IMR-90 (cell line): ENCODE measurements at regions not wholly inside any gene's neighbourhood (a gene's known extent, or its start where the extent isn't known, plus 50 kb on each side); places are given as distances from the start of the nearest gene placed in this dataset.

Experiments
- CHD1 ChIP-seq: IDR thresholded peaks from 2 replicates; pipeline ENCODE4 v1.6.1; 2012; ENCODE audit warnings: low read depth, low read length, improper control_type of control experiment
- CTCF ChIP-seq: conservative IDR thresholded peaks from 2 replicates; pipeline ENCODE4 v1.5.1; 2012; ENCODE audit warnings: mild to moderate bottlenecking, low read depth, low read length, improper control_type of control experiment
- ELK1 ChIP-seq: fragments of 150-350 bp; IDR thresholded peaks from 2 replicates; pipeline ENCODE4 v1.6.1; 2016; ENCODE audit warnings: low read depth, mild to moderate bottlenecking, low read length, moderate library complexity, borderline replicate concordance
- MXI1 ChIP-seq: IDR thresholded peaks from 2 replicates; pipeline ENCODE4 v1.6.1; 2012; ENCODE audit warnings: low read depth, mild to moderate bottlenecking, low read length, moderate library complexity, borderline replicate concordance
- POLR2A ChIP-seq: IDR thresholded peaks from 2 replicates; pipeline ENCODE4 v1.6.1; 2012; ENCODE audit warnings: mild to moderate bottlenecking, low read depth, low read length
- RAD21 ChIP-seq: IDR thresholded peaks from 2 replicates; pipeline ENCODE4 v1.6.1; 2012; ENCODE audit warnings: low read length, improper control_type of control experiment
- RFX5 ChIP-seq: IDR thresholded peaks from 2 replicates; pipeline ENCODE4 v1.8.0; 2012; ENCODE audit warnings: low read depth, mild to moderate bottlenecking, low read length, moderate library complexity
- SMC3 ChIP-seq: fragments of 150-350 bp; IDR thresholded peaks from 2 replicates; pipeline ENCODE4 v1.6.1; 2016; ENCODE audit warnings: low read depth, mild to moderate bottlenecking, antibody characterized with exemption, low read length, moderate library complexity
- USF2 ChIP-seq: fragments of 150-350 bp; IDR thresholded peaks from 2 replicates; pipeline ENCODE4 v1.6.1; 2017; ENCODE audit warnings: mild to moderate bottlenecking, antibody characterized with exemption, low read length, low read depth

GRCh38 chr14:37655418-37655817 lies 60.0 kb downstream of the TTC6 start:
- no peak for TF ChIP-seq USF2
- no peak for TF ChIP-seq CHD1
- TF ChIP-seq RAD21 = no peak
- TF ChIP-seq CTCF = no peak
- TF ChIP-seq SMC3 = no peak
- TF ChIP-seq POLR2A = no peak
- TF ChIP-seq MXI1 = no peak
- no peak for TF ChIP-seq RFX5
- no peak for TF ChIP-seq ELK1
